ENCODE measurements at regions not wholly inside any gene's neighbourhood (a gene's known extent, or its start where the extent isn't known, plus 50 kb on each side); places are given as distances from the start of the nearest gene placed in this dataset.

DNA sequence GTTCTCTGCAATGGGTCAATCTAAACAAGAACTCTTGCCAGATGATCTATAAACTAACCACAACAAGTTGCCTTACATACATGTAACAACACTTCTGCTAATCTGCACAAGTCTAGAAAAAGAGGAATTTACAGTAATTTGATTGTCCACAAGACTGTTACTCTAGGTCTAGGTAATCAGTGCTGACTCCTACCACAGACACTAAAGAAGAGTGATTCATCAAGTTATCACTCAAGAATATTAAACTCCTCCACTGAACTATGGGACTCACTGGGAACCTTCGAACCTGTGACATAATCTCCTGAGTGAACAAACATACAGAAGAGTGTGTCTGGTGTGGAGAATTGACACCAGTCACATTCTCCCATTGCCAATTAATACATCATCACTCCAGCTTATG, 138.3 kb downstream of the ANXA2 start:
- TF ChIP-seq ZFX (IDR thresholded peaks at IDR 0.05; ENCODE audit: borderline replicate concordance), result no peak
- TF ChIP-seq, protein P1, sequence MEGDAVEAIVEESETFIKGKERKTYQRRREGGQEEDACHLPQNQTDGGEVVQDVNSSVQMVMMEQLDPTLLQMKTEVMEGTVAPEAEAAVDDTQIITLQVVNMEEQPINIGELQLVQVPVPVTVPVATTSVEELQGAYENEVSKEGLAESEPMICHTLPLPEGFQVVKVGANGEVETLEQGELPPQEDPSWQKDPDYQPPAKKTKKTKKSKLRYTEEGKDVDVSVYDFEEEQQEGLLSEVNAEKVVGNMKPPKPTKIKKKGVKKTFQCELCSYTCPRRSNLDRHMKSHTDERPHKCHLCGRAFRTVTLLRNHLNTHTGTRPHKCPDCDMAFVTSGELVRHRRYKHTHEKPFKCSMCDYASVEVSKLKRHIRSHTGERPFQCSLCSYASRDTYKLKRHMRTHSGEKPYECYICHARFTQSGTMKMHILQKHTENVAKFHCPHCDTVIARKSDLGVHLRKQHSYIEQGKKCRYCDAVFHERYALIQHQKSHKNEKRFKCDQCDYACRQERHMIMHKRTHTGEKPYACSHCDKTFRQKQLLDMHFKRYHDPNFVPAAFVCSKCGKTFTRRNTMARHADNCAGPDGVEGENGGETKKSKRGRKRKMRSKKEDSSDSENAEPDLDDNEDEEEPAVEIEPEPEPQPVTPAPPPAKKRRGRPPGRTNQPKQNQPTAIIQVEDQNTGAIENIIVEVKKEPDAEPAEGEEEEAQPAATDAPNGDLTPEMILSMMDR (IDR thresholded peaks at IDR 0.05), result no peak
- no peak overlapping the region for H3K27ac ChIP-seq

DNA sequence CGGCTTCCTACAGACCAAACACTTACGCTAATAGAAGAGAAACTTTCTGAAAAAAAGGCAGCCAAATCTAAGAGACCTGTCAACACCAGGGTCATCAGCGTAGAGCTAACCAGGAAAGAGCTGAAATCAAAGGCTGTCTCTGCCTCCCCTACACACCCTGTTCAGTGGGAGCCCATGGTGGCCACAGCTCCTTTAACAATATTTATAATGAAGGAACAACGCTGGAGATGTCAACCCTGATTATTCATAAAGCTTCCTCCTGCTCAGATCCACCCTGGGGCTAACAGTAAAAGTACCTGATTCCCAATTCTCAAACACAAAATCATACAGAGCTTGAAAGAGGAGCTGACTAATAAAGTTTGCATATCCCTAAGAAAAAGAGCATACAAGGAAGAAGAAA, 133.7 kb downstream of the ANXA2 start:
- no peak overlapping the region for H3K27ac ChIP-seq
- no peak for TF ChIP-seq ZFX (IDR thresholded peaks at IDR 0.05; ENCODE audit: borderline replicate concordance)
- TF ChIP-seq, protein P1 (IDR thresholded peaks at IDR 0.05), result no peak

DNA sequence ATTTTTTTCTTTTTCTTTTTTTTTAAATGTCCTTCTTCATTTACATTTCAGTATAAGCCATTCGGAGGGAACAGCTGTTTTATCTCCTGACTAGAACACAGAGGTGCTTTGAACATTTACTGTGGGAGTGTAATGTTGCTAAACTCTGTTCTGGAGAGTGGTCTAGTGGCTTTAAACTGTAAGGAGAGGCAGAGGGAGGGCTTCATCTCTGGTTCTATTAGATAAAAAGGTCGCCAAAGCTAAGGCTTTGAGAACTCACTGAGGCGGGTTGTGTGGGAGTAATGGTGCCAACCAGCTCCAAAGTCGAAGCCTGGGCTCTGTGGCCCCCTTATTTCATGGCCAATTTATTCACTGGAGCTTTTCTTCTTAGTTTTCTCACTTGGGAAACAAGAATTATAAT, 133.2 kb downstream of the ANXA2 start:
- no peak overlapping the region for H3K27ac ChIP-seq
- TF ChIP-seq, protein P1 (IDR thresholded peaks at IDR 0.05), result no peak
- TF ChIP-seq ZFX (IDR thresholded peaks at IDR 0.05; ENCODE audit: borderline replicate concordance), result no peak

DNA sequence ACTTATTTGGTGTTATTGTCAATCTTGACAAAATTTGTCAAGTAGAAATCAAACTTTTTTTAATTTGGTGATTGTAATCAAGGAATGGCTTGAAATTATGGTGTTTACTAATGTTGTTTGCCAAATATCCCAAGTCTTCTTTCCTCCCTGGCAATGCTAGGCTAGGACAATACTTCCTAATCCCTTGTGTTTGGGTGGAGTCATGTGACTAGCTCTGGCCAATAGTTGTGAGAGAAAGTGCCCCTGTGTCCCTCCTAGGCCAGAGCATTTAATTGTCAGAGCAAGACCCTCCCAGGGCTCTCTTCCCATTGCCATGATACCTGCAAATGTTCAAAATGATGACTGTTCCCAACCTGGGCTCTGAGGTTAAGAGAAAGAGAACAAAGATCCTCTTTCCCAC, 132.7 kb downstream of the ANXA2 start:
- TF ChIP-seq, protein P1 (IDR thresholded peaks at IDR 0.05), result no peak
- no peak for TF ChIP-seq ZFX (IDR thresholded peaks at IDR 0.05; ENCODE audit: borderline replicate concordance)
- no peak overlapping the region for H3K27ac ChIP-seq

DNA sequence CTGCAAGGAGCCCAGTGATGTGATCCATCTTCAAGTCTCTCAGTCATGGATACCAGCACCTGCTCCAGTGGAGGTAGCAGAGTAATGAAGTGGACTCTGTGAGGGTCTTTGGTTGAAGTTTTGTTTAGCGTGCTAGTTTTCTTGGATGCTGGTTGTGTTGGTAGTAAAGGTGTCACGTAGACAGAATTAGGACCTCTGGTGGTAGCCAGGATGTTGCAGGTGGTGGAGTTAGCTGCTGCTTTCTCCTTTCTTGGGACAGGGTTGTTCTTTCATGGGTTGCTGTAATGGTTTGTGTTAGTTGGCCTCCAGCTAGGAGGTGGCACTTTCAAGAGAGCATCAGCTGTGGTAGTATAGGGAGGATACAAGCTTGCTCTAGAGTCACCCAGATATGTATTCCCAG, 125.2 kb downstream of the ANXA2 start:
- H3K27ac ChIP-seq, result no peak overlapping the region
- TF ChIP-seq, protein P1 (IDR thresholded peaks at IDR 0.05), result peak; percentile 10; the same call in 1 of the 2 replicates
- no peak for TF ChIP-seq ZFX (IDR thresholded peaks at IDR 0.05; ENCODE audit: borderline replicate concordance)

DNA sequence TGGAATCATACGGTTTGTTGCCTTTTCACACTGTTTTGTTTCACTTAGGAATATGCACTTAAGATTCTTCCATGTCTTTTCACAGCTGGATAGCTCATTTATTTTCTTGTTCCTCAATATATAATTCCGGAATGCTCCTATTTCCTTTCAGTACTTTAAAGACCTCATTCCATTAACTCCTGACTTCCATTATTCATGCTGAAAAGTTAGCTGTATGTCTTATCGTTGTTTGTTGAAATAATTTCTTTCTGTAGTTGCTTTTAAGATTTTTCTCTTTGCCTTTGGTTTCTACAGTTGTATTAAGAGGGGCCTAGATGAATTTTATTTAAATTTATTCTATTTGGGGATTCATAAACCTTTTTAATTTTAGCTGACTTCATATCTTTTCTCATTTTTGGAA, 122.2 kb downstream of the ANXA2 start:
- TF ChIP-seq, protein P1 (IDR thresholded peaks at IDR 0.05), result no peak
- no peak for TF ChIP-seq ZFX (IDR thresholded peaks at IDR 0.05; ENCODE audit: borderline replicate concordance)
- no peak overlapping the region for H3K27ac ChIP-seq

DNA sequence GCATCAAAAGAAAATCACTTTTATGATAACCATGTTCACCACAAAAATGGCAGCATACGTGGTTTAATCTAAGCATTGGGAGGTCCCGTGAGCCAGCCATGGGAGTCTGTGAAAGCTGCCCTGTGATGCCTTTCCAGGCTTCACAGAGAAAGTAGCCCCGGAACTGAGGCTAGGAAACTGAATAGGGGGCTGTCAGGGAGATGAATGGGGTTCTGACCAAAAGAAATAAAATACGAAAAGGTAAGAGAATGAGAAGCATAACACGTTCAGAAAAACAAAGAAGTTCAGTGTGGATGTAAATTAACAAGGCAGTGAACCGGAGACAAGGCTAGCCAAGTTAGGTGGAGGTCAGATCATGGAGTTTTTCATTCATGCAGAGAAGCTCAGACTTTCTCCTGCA, 118.9 kb downstream of the ANXA2 start:
- TF ChIP-seq, protein P1 (IDR thresholded peaks at IDR 0.05), result no peak
- no peak for TF ChIP-seq ZFX (IDR thresholded peaks at IDR 0.05; ENCODE audit: borderline replicate concordance)
- H3K27ac ChIP-seq, result no peak overlapping the region
